ENCODE measurements at regions not wholly inside any gene's neighbourhood (a gene's known extent, or its start where the extent isn't known, plus 50 kb on each side); places are given as distances from the start of the nearest gene placed in this dataset.

DNA sequence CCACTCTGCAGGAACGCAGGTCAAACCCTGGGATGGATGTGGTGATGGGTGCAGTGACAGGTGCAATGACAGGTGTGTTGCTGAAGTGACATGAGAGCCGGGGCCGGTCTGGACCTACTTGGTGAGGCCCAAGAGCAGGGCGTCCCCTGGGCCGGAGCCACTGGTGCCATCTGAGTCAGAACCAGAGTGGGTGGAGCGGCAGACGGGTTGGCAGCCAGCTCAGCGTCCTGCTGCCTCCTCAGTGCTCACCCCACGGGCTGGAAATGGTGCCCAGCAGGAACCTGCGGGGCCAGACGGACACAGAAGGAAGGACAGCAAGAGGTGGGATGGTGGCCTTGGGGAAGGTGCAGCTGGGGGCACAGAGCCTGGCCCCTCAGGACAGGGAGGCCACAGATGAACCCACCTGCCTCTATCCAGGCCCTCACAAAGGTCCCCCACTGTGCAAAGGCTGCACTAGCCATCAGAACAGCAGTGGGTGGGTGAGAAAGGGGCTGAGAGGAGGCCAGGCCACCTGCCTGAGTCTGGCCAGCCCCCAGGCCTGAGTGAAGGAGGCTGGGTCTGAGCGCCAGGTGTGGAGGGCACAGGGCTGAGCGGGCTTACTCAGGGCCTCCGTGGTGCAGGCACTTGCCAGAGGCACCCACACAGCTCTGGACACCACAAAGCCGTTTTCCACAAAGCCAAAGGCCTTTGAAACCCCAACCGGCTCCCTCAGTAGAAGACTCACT lies 129.0 kb upstream of the PPP2R2D start:
- CTCF ChIA-PET: no interaction called here
- POLR2A ChIA-PET: no interaction called here
- Mint-ChIP-seq H3K9me3 (peaks cover 8% of the 10 kb centered on the region), H3K27ac (no peak overlapping the region), H3K27me3 (no peaks in the 10 kb centered on the region), H3K36me3 (ENCODE audit: low read depth) (no peaks in the 10 kb centered on the region), H3K4me1 (no peaks in the 10 kb centered on the region), H3K4me3 (no peak overlapping the region)
- no peak for DNase-seq

DNA sequence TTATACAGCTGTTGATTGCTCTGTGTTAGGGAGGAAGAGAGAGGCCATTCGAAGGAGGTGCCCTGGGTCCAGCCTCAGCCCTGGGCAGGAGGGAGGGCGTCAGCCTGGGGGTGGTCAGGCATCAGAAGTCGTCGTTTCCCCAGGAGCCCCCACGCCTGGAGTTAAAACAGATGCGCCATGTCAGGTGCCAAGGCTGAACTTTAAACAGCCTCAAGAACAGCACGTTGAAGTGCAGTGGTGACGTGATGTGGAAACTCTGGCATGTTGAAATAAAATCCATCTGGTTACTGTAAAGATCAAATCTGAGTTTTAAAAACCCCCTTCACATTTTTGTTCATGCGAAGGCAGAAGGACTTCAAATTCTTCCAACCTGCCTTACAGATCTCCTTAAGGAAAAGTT lies 128.4 kb upstream of the PPP2R2D start:
- DNase-seq: no peak
- H3K4me3 Mint-ChIP-seq: no peak overlapping the region

DNA sequence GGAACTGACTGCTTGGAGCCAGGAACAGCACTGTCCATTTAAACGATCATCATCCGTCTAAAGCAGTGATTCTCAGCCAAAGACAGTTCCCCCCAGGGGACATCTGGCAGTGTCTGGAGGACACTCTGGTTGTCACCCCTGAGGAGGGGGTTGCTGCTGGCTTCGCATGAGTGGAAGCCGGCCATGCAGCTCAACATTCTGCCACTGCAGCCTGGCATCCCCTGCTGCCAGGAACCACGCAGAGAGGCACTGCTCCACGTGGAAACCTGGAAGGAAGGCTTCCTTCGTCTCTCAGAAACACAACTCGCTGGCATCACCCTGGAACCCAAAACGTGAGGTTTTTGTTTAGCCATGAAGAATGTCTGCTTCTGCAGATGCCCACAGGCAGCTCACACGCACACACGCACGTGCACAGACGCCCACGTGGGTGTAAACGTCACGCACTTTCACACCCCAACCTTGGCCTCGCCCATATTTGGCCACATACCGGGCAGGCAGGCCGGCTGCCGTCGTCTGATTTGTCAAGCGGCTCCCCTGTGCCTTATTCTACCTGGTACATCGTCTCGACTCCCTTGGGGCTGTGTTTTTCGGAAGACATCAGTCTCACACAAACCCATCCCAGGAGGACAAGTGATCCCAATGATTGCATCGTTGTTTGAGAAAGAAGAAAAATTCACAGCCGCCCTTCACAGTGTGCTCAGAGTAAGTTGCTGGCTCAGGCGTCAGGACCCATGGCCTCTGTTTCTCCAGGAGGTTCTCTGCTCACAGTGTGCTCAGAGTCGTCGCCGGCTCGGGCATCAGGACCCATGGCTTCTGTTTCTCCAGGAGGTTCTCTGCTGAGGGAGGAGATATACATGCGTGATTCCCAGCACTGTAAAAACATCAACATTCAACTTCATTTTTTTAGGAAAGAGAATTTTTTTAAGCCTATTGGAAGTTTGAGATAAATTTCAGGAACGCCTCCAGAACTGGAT lies 127.2 kb upstream of the PPP2R2D start:
- POLR2A ChIA-PET: no interaction called here
- no peaks in the 10 kb centered on the region for H3K27me3 Mint-ChIP-seq
- no peak overlapping the region for H3K4me3 Mint-ChIP-seq
- no peak for DNase-seq
- H3K27ac Mint-ChIP-seq: no peak overlapping the region
- no peaks in the 10 kb centered on the region for H3K4me1 Mint-ChIP-seq
- CTCF ChIA-PET: no interaction called here
- H3K36me3 Mint-ChIP-seq (ENCODE audit: low read depth): no peaks in the 10 kb centered on the region
- H3K9me3 Mint-ChIP-seq: peaks cover 21% of the 10 kb centered on the region

More for the DNA sequence above, 128.4 kb upstream of the PPP2R2D start:
- no peaks in the 10 kb centered on the region for H3K4me1 Mint-ChIP-seq
- POLR2A ChIA-PET: no interaction called here
- H3K27me3 Mint-ChIP-seq: no peaks in the 10 kb centered on the region
- peaks cover 14% of the 10 kb centered on the region for H3K9me3 Mint-ChIP-seq
- no peak overlapping the region for H3K27ac Mint-ChIP-seq
- no peaks in the 10 kb centered on the region for H3K36me3 Mint-ChIP-seq (ENCODE audit: low read depth)
- CTCF ChIA-PET: no interaction called here

DNA sequence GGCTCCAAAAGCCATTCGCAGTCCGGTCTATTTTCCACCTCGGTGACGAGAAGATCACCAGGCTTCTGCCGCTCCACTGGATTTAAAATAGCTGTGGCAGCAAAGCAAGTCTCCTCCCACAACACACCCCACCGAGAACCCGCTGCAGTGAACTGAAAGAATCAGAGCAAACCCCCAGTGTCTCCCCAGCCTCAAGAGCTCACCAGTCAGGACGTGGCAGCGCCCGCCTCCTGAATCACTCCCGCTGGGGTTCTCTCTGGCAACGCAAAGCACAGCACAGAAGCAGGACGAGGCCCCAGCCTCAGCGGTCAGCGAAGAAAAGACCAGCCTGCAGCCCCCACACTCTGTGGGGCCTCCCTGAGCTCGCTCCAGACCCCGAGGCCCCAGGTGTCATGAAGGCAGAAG lies 126.1 kb upstream of the PPP2R2D start:
- Mint-ChIP-seq H3K27ac (no peak overlapping the region), H3K27me3 (no peaks in the 10 kb centered on the region), H3K9me3 (peaks cover 23% of the 10 kb centered on the region), H3K4me3 (no peak overlapping the region), H3K4me1 (no peaks in the 10 kb centered on the region), H3K36me3 (ENCODE audit: low read depth) (no peaks in the 10 kb centered on the region)
- ChIA-PET POLR2A (no interaction called here), CTCF (no interaction called here)
- DNase-seq: no peak

DNA sequence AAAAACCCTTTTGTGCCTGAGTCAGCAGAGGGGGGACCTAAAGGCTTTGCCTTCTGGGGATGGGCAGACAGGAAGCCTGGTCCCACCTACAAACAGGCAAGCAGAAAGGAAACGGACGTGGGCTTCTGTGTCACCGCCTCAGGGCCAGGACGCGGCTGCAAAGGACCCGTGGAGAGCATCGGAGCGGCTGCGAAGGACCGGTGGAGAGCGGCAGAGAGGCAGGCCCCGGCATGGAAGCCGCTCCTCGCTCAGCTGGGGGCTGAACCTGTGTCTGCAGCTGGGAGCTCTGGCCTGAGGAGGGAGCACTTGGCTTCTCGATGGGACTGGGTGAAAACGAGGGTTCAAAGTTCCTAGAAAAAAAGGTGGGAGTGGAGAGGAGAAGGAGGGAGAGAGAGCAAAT lies 125.4 kb upstream of the PPP2R2D start:
- CTCF ChIA-PET: no interaction called here
- no peak overlapping the region for H3K27ac Mint-ChIP-seq

DNA sequence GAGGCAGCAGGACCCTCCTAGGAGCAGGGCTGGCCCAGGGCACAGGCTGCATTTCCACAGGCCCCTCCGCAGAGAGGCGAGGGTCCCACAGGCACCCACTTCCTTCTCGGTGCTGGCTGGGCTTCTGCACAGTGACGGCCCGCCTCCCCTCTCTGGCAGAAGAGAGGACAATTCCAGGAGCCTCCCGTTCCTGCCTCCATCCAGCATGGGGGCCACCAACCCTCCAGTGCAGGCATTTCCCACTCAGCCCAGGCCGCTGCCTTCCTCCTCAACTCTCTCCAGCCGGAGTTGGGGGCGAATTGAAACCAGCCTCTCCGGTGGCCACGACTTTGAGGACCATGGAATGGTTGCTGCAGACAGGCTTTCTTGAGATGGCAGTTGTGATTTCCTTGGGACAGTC lies 125.0 kb upstream of the PPP2R2D start:
- CTCF ChIA-PET: no interaction called here

More for the DNA sequence above, 125.4 kb upstream of the PPP2R2D start:
- no peak for DNase-seq
- H3K9me3 Mint-ChIP-seq: peaks cover 26% of the 10 kb centered on the region
- H3K27me3 Mint-ChIP-seq: no peaks in the 10 kb centered on the region
- H3K36me3 Mint-ChIP-seq (ENCODE audit: low read depth): no peaks in the 10 kb centered on the region
- no peak overlapping the region for H3K4me3 Mint-ChIP-seq
- no peaks in the 10 kb centered on the region for H3K4me1 Mint-ChIP-seq
- POLR2A ChIA-PET: no interaction called here

DNA sequence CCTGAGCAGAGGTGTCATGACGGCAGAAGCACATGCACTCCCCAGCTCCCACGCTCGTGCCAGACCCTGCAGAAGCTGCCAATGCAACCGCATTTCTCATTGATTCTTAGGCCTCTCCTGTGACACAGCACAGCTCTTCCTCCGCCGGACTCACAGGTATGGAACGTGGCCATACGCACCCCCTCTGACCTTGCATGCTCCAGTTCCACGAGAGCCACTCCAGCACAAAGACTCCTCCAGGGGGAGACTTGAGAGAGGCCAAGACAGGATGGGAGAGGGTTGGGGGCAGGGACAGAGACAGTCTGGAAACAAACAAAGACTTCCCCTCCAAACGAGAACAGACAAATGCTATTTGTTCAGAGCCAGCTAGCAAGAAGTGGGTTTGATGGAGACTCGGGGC lies 124.3 kb upstream of the PPP2R2D start:
- no peaks in the 10 kb centered on the region for H3K36me3 Mint-ChIP-seq (ENCODE audit: low read depth)
- CTCF ChIA-PET: no interaction called here
- no peak overlapping the region for H3K4me3 Mint-ChIP-seq
- H3K27ac Mint-ChIP-seq: no peak overlapping the region
- no peak for DNase-seq
- no peaks in the 10 kb centered on the region for H3K4me1 Mint-ChIP-seq
- POLR2A ChIA-PET: no interaction called here
- no peaks in the 10 kb centered on the region for H3K27me3 Mint-ChIP-seq
- peaks cover 28% of the 10 kb centered on the region for H3K9me3 Mint-ChIP-seq

More for the DNA sequence above, 125.0 kb upstream of the PPP2R2D start:
- no peak overlapping the region for H3K4me3 Mint-ChIP-seq
- POLR2A ChIA-PET: no interaction called here
- no peaks in the 10 kb centered on the region for H3K4me1 Mint-ChIP-seq
- H3K27ac Mint-ChIP-seq: no peak overlapping the region
- no peaks in the 10 kb centered on the region for H3K27me3 Mint-ChIP-seq
- DNase-seq: no peak
- H3K9me3 Mint-ChIP-seq: peaks cover 28% of the 10 kb centered on the region
- no peaks in the 10 kb centered on the region for H3K36me3 Mint-ChIP-seq (ENCODE audit: low read depth)

DNA sequence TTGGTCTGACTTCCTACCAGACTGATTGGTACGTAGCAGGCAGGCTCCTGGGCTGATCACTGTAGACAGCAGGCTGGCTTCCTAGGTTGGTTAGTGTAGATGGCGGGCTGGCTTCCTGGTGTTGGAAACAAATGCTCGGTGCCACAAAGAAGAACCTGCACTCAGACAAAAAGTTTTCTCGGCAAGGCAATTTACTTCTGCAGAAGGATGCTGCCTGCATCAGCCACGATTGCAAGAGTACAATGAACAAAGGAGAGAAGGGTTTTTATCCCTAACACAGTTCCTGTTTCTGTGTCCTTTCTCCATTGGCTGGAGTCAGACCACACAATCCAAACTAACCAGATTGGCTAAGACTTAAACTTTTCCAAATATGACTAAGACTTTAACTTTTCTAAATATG lies 123.6 kb upstream of the PPP2R2D start:
- Mint-ChIP-seq H3K4me3 (no peak overlapping the region), H3K27me3 (no peaks in the 10 kb centered on the region), H3K27ac (no peak overlapping the region), H3K9me3 (peaks cover 28% of the 10 kb centered on the region), H3K4me1 (no peaks in the 10 kb centered on the region), H3K36me3 (ENCODE audit: low read depth) (no peaks in the 10 kb centered on the region)
- CTCF ChIA-PET: no interaction called here
- POLR2A ChIA-PET: no interaction called here
- DNase-seq: no peak

DNA sequence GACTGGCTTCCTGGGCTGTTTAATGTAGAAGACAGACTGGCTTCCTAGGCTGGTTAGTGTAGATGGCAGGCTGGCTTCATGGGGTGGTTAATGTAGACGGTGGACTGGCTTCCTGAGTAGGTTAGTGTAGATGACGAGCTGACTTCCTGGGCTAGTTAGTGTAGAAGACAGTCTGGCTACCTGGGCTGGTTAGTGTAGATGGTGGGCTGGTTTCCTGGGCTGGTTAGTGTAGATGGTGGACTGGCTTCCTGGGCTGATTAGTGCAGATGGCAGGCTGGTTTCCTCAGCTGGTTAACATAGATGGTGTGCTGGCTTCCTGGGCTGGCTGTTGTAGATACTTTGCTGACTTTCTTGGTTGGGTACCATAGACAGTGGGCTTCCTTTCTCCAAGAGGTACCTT lies 122.9 kb upstream of the PPP2R2D start:
- Mint-ChIP-seq H3K36me3 (ENCODE audit: low read depth) (no peaks in the 10 kb centered on the region), H3K27ac (no peak overlapping the region), H3K27me3 (no peaks in the 10 kb centered on the region), H3K4me3 (no peak overlapping the region), H3K9me3 (peaks cover 31% of the 10 kb centered on the region), H3K4me1 (no peaks in the 10 kb centered on the region)
- ChIA-PET POLR2A (no interaction called here), CTCF (no interaction called here)
- DNase-seq: no peak

DNA sequence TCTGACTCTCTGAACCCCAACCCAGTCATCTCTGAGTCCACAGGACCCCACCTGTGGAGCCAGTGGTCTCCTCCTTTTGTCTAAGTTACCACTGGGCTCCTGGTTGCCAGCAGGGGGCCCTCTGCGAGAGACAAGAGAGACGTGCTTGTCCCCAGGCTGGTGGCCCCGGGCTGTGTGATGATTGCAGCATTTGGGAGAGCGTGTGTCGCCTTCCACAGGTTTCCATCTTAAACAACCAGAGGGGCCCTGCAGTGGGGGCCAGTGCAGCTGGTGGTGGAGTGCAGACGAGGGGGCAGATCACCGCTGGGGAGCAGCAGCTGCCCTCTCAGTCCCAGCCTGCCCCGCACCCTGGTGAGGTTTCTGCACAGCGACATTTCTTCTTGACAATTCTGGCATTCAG lies 122.4 kb upstream of the PPP2R2D start:
- H3K27ac Mint-ChIP-seq: no peak overlapping the region
- no peak overlapping the region for H3K4me3 Mint-ChIP-seq
- ChIA-PET POLR2A (no interaction called here), CTCF (no interaction called here)
- no peaks in the 10 kb centered on the region for H3K27me3 Mint-ChIP-seq
- no peaks in the 10 kb centered on the region for H3K4me1 Mint-ChIP-seq
- H3K36me3 Mint-ChIP-seq (ENCODE audit: low read depth): no peaks in the 10 kb centered on the region
- DNase-seq: no peak
- peaks cover 34% of the 10 kb centered on the region for H3K9me3 Mint-ChIP-seq

DNA sequence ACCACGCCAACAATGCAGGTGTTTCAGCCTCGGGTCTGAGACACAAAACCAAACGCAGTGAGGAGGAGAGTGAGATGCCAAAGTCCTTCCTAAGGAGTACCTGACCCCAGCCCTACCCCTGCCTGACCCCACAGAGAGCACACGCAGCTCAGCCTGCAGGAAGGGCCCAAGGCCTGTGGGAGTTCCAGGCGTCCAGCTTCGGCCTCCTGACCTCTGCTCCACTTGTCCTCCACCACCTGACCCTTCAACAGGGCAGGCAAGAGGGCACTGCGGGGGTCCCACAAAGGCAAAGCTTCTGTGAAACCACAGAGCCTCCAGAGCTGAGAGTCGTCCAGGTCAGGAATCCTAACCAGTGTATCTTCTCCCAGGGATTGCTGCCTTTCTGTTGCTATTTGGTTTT lies 122.0 kb upstream of the PPP2R2D start:
- no peak overlapping the region for H3K4me3 Mint-ChIP-seq
- no peaks in the 10 kb centered on the region for H3K36me3 Mint-ChIP-seq (ENCODE audit: low read depth)
- POLR2A ChIA-PET: no interaction called here
- H3K27me3 Mint-ChIP-seq: no peaks in the 10 kb centered on the region
- peaks cover 35% of the 10 kb centered on the region for H3K9me3 Mint-ChIP-seq
- H3K4me1 Mint-ChIP-seq: no peaks in the 10 kb centered on the region
- no peak overlapping the region for H3K27ac Mint-ChIP-seq
- no peak for DNase-seq
- CTCF ChIA-PET: no interaction called here

DNA sequence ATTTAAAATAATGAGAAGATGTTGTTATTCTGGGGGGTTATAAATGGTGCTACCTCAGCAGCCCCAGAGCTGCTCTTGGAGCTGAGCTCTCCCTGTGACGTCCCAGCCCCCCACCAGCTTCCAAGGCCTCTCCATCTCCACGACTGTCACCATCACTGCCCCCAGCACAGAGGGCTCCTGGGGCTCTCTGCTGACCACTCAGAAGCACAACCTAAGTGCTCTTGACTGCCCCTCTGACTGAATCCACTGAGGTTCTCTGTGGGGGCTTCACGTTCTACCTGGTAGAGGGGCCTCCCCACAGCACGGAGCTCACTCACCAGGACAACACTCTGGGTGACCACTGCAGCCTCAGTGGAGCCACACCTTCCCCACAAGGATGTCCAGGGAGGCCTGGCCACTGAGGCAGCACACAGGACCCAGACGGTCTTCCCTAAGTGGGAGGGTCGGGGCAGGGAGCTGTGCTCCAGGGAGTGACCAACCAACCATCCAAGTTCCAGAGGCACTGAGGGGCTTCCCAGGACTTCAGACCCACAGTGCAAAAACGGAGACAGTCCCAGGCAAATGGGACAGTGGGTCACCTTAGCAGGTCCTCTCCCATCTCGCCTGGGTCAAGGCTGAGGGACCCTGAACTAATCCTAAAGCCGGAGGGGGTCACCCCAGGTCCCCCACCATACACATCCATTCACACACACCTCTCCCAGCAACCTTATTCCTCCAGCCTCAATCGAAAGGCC lies 121.0 kb upstream of the PPP2R2D start:
- CTCF ChIA-PET: no interaction called here
- Mint-ChIP-seq H3K36me3 (ENCODE audit: low read depth) (no peaks in the 10 kb centered on the region), H3K4me1 (no peaks in the 10 kb centered on the region), H3K27me3 (no peaks in the 10 kb centered on the region), H3K9me3 (peaks cover 35% of the 10 kb centered on the region), H3K4me3 (no peak overlapping the region), H3K27ac (no peak overlapping the region)
- no peak for DNase-seq
- POLR2A ChIA-PET: no interaction called here

DNA sequence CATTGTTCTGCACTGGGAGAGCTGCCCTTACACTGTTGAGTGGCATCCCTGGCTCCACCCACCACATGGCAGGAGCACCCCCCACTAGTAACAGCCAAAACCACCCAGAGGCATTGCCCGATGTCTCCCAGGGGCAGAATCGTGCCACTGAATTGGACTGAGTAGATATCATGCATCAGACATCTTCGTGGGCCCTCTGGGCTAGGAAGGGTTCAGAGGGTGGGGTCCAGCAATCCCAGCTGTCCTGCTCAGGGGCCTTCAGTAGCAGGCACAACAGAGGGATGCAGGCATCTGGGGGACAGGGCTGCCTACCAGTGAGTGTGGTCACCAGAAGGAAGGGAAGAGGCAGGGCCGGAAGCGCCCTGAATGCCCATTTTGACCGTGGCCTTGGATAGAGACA lies 119.7 kb upstream of the PPP2R2D start:
- Mint-ChIP-seq H3K4me3 (no peak overlapping the region), H3K27me3 (no peaks in the 10 kb centered on the region), H3K9me3 (peaks cover 34% of the 10 kb centered on the region), H3K4me1 (no peaks in the 10 kb centered on the region), H3K27ac (no peak overlapping the region), H3K36me3 (ENCODE audit: low read depth) (no peaks in the 10 kb centered on the region)
- ChIA-PET CTCF (no interaction called here), POLR2A (no interaction called here)
- no peak for DNase-seq
